Hematopoietic multipotent progenitor cell treated with erythropoietin and hydrocortisone succinate and interleukin-3 and kit ligand, for 4 days (in vitro differentiated cells): ENCODE measurements at regions not wholly inside any gene's neighbourhood (a gene's known extent, or its start where the extent isn't known, plus 50 kb on each side); places are given as distances from the start of the nearest gene placed in this dataset.

Source experiments
- DNase-seq: peaks from one replicate; pipeline ENCODE4 v3.0.0-alpha.2; 2015

GRCh38 chr1:201750934-201751333 is 78.0 kb upstream of the IPO9 start:
- peak; percentile 48 for DNase-seq

GRCh38 chr1:201751872-201752271 is 77.1 kb upstream of the IPO9 start:
- no peak for DNase-seq

- DNase-seq: no peak
Measured at GRCh38 chr1:201752333-201752732, 76.6 kb upstream of the IPO9 start.

GRCh38 chr1:201753492-201753891 is 75.5 kb upstream of the IPO9 start:
- DNase-seq: no peak

GRCh38 chr1:201754353-201754752 is 74.6 kb upstream of the IPO9 start:
- DNase-seq: no peak

- DNase-seq: no peak
Measured at GRCh38 chr1:201755200-201755599, 73.8 kb upstream of the IPO9 start.

GRCh38 chr1:201756406-201756805 is 72.6 kb upstream of the IPO9 start:
- DNase-seq: no peak

- DNase-seq: no peak
Measured at GRCh38 chr1:201758499-201759050, 70.4 kb upstream of the IPO9 start.

- DNase-seq: no peak
Measured at GRCh38 chr1:201759194-201759815, 69.7 kb upstream of the IPO9 start.

- DNase-seq: no peak
Measured at GRCh38 chr1:201760516-201760915, 68.4 kb upstream of the IPO9 start.

- DNase-seq: no peak
Measured at GRCh38 chr1:201761178-201761577, 67.8 kb upstream of the IPO9 start.

- DNase-seq: no peak
Measured at GRCh38 chr1:201761871-201762270, 67.1 kb upstream of the IPO9 start.

GRCh38 chr1:201762381-201762780 is 66.6 kb upstream of the IPO9 start:
- no peak for DNase-seq

GRCh38 chr1:201763455-201764140 is 65.4 kb upstream of the IPO9 start:
- no peak for DNase-seq

- DNase-seq: no peak
Measured at GRCh38 chr1:201764166-201764565, 64.8 kb upstream of the IPO9 start.

GRCh38 chr1:201764579-201764978 is 64.4 kb upstream of the IPO9 start:
- DNase-seq: no peak

GRCh38 chr1:201766131-201766866 is 62.7 kb upstream of the IPO9 start:
- no peak for DNase-seq

GRCh38 chr1:201767339-201767738 is 61.6 kb upstream of the IPO9 start:
- no peak for DNase-seq

- no peak for DNase-seq
Measured at GRCh38 chr1:201769072-201769471, 59.9 kb upstream of the IPO9 start.

- no peak for DNase-seq
Measured at GRCh38 chr1:201769966-201770365, 59.0 kb upstream of the IPO9 start.

- DNase-seq: no peak
Measured at GRCh38 chr1:201771466-201771865, 57.5 kb upstream of the IPO9 start.

- no peak for DNase-seq
Measured at GRCh38 chr1:201772178-201772577, 56.8 kb upstream of the IPO9 start.

GRCh38 chr1:201773764-201774163 is 55.2 kb upstream of the IPO9 start:
- no peak for DNase-seq
